Activated CD4-positive, CD25-positive, alpha-beta regulatory T cell (primary cell): ENCODE measurements at regions not wholly inside any gene's neighbourhood (a gene's known extent, or its start where the extent isn't known, plus 50 kb on each side); places are given as distances from the start of the nearest gene placed in this dataset.
"Not testable (repeated sequence)": the region's sequence is repeated elsewhere in the genome, so short reads cannot be mapped to it uniquely, and the experiment has no call there.

Source experiments
- DNase-seq, 4 experiments: peaks; one replicate each; lab custom pipeline; 2025; lab: John Stamatoyannopoulos, UW

- no peak for DNase-seq
Measured at GRCh38 chr12:67456431-67456901, 187.3 kb downstream of the CAND1 start.

DNA sequence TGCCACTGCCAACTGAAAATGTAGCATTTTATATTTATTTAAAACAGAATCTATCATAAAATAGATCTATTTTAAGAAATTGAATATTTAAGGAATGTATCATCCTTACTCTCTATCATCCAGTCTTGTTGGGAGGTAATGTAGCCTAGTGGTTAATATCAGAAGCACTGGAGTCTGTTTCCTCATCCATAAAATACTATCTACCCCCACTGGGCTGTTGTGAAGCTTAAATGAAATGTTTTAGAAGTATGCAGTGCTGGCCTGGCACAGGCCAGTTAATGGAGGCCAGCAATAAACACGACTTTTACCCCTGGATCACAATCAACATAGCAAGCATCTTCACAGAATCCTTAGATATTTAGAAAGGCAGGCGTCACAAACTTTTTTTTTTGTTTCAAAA lies 188.0 kb downstream of the CAND1 start:
- no peak for DNase-seq

DNA sequence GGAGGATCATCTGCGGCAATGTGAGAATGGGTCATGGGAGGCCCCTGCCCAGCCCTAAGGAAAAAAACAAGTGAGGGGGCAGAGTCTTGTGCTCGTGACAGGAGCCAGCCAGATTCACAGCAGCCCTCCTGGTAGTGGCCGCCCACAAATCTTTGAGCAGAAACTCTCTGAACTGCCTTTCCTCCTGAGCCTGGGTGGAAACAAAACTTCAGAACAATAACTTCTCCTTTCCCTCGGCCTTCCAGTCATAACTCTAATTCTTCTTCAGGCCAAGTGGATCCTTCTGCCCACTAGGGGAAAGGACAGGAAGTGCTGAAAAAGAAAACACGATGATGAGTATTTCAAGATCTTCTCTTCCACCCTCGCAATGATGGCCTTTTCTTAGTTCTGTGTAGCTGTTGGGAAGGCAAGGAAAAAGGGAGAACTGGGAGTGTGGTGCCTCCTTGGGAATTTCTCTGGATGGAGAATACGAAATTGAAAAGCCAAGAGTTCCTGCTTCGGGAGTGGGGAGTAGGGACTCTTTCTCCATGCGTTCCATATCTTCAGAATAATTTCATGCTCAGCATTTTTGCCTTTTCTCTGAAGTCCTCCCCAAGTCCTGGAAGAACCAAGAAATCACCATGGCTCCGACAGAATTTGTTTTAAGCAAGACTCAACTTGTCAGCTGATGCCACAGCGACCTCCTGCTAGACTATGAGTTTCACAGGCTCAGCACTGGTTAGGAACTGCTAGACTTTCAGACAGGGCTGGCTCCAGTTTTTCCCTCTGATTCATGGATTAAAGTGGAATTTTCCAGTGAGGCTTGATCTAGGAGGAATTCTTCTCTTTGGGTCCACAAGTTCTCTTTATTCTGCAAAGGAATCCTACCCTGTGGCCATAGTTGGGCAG lies 188.9 kb downstream of the CAND1 start:
- DNase-seq = no peak

DNA sequence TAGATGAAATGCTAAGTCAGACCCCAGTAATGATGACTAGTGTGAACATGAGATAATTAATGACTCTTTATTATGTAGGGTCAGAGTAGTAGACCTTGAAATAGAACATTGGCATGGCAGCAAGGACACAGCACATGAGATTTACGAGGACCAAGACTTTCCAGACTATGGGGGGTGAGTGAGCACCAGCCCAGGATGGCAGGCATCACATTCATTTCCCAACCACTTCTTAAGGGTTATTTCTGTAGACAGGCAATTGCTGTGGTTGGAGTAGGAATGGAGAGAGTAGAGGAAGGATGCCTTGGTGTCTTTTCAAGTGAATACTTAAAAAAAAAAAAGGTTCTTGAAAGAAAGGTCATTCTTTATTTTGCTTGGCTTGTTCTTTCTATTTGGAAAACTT lies 189.4 kb upstream of the DYRK2 start:
- no peak for DNase-seq

GRCh38 chr12:67459578-67459977 lies 189.0 kb upstream of the DYRK2 start:
- no peak for DNase-seq

DNA sequence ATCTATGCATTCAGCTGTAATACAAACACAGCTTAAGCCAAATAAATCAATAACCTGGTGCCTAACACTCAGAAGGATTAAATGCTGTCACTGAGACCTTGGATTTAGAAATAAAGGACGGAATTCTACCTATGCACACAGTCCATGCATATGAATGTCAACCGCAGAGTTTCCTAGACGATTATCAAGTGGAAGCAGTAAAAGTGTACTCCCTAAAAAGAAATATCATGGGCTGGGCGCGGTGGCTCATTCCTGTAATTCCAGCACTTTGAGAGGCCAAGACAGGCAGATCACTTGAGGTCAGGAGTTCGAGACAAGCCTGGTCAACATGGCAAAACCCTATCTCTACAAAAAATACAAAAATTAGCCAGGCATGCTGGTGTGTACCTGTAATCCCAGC lies 188.2 kb upstream of the DYRK2 start:
- DNase-seq = no peak

DNA sequence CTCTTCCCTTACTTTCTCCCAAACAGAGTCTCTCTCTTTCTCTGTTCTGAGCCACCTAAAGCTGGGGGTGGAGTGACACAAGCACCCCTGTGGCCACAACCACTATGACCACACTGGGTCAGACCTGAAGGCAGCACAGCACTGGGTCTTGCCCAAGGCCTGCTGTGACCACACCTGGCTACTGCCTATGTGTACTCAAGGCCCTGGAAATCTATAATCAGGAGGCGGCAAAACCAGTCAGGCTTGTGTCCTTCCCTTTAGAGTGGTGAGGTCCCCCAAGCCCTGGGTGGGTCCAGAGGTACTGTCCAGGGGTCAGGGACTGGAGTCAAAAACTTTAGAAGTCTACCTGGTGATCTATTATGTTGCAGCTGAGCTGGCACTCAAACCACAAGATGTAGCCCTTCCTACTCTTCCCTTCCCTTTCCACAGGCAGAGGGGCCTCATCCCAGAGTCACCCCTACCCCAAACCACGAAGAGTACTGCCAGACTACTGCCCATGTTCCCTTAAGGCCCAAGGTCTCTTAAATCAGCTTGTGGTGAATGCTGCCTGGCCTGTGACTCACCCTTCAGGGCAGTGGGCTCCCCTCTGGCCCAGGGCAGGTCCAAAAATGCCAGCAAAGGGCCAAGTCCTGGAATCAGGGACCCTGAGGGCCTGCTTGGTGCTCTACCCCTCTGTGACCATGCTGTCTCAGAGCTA lies 179.8 kb upstream of the DYRK2 start:
- DNase-seq = no peak

DNA sequence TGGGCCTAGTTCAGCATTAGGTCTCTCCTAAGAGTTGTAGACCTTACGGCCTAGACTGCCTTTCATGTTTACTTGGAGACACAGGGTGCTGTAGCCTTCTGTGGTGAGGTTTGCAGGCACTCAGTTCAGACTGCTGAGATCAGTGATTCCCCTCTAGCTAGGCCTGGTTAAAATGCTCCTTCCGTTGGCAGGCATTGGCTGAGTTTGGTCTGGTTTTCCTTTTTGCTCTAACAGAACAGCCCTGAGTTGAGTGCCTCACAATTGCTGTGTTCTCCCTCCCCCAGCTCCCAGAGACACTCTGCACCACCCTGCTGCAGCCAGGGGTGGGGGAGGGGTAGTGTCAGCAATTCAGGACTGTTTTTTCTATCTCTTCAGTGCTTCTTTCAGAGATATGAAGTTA lies 178.9 kb upstream of the DYRK2 start:
- no peak for DNase-seq

GRCh38 chr12:67471810-67472209 lies 176.7 kb upstream of the DYRK2 start:
- DNase-seq = no peak

DNA sequence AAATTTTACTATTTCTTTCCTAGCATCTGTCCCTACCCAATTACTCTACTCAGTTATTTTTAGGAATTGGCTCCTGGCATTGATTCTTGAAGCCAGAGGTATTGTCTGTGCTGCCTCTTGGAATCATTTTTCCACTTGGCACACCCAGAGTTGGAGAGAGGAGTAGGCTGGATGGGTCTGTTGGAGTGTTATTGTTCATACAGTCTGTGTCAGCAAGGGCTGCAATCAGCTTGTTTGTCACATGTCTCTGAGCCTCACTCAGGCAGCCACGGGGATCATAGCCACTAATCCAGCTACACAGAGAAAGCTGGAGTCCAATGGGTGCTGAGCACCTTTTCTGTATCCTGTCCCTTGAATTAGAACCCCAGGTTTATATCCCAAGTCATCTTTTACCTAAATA lies 176.0 kb upstream of the DYRK2 start:
- DNase-seq = no peak

DNA sequence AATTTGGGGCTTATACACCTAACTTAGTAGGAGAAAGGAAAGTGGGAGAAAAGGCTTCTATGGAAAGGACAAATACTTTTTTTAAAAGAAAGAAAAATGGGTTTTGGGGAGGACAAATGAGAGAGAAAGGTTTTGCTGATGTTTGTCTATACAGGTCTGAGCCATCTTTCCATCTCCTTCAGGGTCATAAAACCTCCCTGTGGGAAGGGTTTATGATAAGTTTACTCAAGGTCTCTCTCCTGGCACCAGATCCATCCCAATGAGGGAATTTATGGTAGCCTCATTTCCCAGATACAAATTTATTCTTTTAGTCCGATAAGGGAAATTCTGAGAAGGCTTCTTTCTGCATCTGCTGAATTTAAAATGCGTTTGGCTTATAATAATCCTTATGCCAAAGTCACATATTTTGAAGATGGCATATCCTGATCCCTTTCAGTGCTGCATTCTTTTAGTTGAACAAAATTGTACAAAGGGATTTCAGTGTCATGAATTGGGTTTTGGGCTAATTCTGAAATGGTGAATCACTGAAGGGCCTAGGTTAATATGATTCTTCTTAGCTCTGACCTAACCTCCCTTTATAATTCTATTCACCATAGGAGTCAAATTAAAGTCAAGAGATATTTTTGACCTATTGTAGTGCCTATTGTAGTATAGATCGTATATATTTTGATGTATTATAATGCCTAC lies 173.5 kb upstream of the DYRK2 start:
- no peak for DNase-seq

- no peak for DNase-seq
Measured at GRCh38 chr12:67475725-67476124, 172.8 kb upstream of the DYRK2 start.

DNA sequence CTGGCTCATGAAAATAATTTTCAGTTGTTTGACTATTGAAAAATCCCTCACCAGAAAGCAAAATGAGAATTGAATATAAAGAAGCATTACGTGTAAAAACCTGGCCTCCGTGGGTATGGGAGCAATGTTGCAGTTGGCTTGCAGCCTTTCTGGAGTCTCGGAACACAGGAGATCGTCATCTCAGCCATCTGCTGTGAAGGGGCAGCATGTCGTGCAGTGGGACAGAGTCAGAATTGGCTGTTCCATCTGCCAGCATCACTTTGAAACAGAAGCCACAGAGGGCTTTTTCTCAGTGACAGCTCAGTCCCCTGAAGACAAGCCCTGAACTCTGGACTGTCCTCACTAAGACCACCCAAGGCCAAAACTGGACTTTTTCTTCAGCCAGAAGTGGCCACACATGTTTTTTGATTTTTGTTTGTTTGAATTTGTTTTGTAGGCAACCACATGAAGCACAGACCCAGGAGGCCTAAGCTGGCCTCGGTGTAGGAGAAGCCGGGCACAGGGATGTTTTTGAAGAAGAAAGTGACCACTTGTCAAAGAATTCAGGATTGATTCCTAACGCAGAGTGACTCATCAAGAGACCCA lies 170.8 kb upstream of the DYRK2 start:
- DNase-seq = no peak

DNA sequence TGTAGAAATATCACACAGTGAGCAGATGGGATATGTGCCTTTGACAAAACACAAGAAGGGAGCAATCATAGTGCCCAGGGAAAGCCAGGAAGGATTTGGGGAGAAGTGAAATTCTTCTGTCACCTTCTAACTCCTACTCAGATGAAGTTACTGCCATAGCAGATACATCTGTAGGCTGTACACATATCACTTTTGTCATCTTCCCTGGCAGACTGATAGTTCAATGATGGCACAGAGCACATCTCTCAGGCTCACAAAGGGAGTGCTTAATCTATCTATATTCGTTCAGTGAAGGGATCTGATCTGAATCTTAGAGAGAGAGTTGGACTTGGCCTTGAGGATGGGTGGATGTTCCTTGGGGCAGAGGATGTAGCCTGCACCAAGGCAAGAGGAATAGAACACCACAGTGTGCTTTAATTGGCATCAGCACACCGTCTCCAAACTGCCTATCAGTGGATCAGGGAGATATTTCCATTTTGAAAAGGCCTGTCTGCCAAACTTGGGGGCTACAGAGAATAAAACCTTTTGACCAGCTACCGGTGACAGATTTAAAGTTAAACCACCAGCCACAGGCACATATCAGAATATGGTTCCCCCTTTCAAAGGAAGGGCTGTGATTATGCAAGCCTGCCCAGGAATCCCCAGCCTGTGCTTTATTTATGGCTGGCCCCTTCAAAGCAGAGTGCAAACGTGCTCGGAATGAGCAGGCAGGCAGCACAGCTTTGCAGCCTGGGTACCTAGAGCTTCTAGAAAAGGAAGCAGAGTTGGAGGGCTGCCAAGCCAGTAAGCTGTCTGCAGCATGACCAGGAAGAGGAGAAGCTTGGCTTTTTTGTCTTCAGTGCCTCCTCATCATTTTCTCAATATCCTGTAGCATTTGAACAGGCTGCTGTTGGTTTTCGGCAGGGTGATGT lies 165.5 kb upstream of the DYRK2 start:
- DNase-seq = peak in 3 of 4 experiments; percentile 16 to 69 (median 64)

GRCh38 chr12:67483871-67484554 lies 164.5 kb upstream of the DYRK2 start:
- DNase-seq = no peak

DNA sequence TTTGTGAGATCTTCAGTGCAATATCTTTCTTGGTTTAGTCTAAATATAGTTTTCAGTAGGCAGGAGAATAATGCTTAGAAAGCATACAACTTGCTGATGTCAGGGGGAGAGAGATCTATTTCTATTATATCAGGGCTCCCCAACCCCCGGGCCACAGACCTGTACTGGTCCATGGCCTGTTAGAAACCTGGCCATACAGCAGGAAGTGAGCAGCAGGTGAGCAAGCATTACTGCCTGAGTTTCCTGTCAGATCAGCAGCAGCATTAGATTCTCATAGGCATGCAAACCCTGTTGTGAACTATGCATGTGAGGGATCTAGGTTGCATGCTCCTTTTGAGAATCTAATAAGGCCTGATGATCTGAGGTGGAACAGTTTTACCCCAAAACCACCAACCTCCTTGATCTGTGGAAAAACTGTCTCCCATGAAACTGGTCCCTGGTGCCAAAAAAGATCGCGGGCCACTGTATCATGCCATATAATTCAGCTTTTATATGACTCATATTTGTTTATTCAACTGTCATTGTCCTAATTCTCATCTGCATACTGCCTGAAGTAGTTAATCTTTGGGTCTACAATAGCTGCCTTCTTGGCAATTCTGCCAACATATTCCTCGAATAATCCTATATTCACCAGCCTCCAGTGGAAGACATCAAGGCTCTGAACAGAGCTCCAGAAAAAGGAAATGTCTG lies 163.6 kb upstream of the DYRK2 start:
- DNase-seq = no peak

GRCh38 chr12:67486671-67487070 lies 161.9 kb upstream of the DYRK2 start:
- DNase-seq = no peak

GRCh38 chr12:67488349-67488748 lies 160.2 kb upstream of the DYRK2 start:
- DNase-seq = not testable (repeated sequence)

DNA sequence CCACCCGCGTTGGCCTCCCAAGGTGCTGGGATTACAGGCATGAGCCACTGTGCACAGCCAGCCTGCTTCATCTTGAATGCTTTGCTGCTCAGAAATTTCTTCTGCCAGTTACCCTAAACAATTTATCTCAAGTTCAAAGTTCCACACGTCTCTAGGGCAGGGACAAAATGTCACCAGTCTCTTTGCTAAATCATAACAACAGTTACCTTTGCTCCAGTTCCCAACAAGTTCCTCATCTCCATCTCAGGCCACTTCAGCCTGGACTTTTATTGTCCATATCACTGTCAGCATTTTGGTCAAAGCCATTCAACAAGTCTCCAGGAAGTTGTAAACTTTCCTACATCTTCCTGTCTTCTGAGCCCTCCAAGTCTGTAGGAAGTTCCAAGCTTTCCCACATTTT lies 159.5 kb upstream of the DYRK2 start:
- DNase-seq = no peak

DNA sequence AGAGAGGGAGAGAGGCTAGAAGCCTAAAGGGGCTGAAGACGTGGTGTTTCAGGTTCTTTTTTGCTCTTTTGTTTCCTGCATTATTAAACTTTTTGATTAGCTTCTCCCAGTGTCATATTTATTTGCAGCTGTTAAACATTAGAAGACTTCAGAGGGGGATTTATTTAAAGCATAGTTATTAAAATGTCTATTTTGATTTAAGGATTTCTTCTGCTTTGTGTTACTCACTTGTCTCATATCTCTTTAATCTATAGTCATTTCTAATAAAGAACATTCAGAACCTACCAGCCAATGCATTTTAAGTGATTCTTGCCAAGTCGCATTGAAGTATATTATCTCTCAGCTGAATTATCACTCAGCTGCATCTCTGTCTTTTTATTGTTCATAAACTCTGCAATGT lies 152.0 kb upstream of the DYRK2 start:
- DNase-seq = no peak
